NCI-H2227 (cell line): ENCODE measurements at regions not wholly inside any gene's neighbourhood (a gene's known extent, or its start where the extent isn't known, plus 50 kb on each side); places are given as distances from the start of the nearest gene placed in this dataset.
"Not testable (repeated sequence)": the region's sequence is repeated elsewhere in the genome, so short reads cannot be mapped to it uniquely, and the experiment has no call there.

Experiments
- DNase-seq: peaks from one replicate; lab custom pipeline; 2025; ENCODE audit not compliant: unreplicated experiment; lab: John Stamatoyannopoulos, UW

GRCh38 chr12:42886160-42886559, 296.6 kb upstream of the PRICKLE1 start:
- no peak for DNase-seq

DNA sequence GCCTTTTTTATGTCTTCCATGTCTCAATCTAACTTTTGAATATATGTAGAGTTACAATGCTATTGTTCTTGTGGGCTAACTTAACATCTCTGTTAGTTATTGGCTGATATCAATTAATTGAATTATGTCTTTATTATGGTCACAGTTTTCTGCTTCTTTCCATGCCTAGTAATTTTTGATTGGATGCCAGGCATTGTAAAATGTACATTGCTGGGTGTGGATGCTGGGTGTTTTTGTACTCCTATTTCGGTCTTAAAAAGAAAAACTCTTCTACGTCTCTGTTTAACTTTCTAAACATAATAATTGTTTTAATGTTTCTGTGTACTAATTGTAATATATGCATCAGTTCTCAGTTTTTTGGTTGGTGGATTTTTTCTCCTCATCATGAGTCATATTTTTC, 296.1 kb upstream of the PRICKLE1 start:
- DNase-seq: no peak

DNA sequence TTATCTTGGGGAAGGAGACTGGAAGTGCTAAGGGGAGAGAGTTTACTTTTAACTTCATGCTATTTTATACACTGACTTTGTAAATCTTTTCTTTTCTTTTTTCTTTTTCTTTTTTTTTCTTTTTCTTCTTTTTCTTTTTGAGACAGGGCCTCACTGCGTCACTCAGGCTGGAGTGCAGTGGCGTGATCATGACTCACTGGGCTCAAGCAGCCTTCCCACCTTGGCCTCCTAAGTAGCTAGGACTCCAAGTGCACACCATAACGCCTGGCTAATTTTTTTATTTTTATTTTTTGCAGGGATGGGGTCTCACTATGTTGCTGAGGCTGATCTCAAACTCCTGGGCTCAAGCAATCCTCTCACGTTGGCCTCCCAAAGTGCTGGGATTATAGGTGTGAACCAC, 294.6 kb upstream of the PRICKLE1 start:
- DNase-seq: no peak

GRCh38 chr12:42873401-42873800, 283.9 kb upstream of the PRICKLE1 start:
- DNase-seq: no peak

DNA sequence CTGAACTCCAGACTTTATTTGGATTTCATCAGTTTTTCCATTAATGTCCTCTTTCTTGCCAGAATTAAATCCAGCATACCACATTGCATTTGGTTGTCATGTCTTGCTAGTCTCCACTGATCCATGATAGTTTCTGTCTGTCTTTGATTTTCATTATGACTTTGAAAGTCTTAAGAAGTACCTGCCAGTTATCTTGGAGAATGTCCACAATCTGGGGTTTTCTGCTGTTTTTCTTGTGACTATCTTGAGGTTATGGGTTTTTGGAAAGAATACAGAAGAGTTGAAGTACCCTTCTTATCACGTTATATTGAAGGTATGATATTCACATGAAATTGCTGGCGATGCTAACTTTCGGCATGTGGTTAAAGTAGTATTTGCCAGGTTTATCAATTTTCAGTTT, 282.3 kb upstream of the PRICKLE1 start:
- no peak for DNase-seq

DNA sequence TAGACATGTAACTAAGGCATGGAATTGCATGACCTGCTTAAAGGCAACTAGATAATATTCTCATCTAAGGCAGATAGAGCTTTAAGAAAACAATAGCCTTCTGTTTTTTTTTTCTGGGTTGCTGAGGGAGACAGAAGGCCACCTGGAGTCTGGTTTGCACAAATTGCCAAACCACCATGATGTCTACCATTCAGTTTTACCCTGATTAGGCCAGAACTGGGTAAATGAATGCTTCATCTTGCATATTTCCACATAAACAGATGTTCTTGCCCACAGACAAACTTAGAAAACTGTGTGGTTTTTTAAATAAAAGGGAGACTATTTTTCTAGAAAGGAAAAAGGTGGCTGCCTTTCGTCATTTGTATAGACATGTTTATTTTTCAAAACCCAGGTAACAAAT, 278.7 kb upstream of the PRICKLE1 start:
- no peak for DNase-seq

- DNase-seq: no peak
Observed at GRCh38 chr12:42865282-42865681, 275.7 kb upstream of the PRICKLE1 start.

- DNase-seq: no peak
Observed at GRCh38 chr12:42862055-42862454, 272.5 kb upstream of the PRICKLE1 start.

DNA sequence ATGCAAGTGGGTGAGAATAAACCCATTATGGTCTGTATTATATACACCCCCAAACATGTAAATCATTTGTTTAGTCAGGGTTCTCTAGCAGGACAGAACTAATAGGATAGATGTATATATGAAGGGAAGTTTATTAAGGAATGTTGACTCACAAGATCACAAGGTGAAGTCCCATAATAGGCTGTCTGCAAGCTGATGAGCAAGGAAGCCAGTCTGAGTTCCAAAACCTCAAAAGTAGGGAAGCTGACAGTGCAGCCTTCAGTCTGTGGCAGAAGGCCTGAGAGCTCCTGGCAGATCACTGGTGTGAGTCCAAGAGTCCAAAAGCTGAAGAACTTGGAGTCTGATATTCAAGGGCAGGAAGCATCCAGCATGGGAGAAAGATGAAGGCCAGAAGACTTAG, 270.8 kb upstream of the PRICKLE1 start:
- not testable (repeated sequence) for DNase-seq

GRCh38 chr12:42859612-42860011, 270.1 kb upstream of the PRICKLE1 start:
- no peak for DNase-seq

GRCh38 chr12:42857106-42857505, 267.6 kb upstream of the PRICKLE1 start:
- no peak for DNase-seq

GRCh38 chr12:42855362-42855950, 265.9 kb upstream of the PRICKLE1 start:
- no peak for DNase-seq

DNA sequence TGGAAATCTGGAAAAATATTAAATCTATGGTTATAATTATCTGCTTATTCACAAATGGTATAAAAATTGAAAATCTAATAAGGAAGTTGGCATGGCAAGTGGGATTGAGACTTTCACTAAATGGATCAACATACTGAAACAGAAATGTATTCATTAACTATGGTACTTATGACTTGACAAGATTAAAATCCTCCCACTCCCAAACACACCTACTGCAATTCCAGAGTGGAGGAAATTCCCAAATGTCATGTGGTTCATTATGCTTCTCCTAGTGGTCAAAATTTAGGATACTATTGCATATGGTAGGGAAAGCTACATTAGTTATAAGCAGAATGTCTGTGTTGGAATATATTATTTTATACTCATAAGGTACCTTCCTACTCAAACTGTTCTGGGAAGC, 265.3 kb upstream of the PRICKLE1 start:
- DNase-seq: no peak

- no peak for DNase-seq
Observed at GRCh38 chr12:42854208-42854607, 264.7 kb upstream of the PRICKLE1 start.

DNA sequence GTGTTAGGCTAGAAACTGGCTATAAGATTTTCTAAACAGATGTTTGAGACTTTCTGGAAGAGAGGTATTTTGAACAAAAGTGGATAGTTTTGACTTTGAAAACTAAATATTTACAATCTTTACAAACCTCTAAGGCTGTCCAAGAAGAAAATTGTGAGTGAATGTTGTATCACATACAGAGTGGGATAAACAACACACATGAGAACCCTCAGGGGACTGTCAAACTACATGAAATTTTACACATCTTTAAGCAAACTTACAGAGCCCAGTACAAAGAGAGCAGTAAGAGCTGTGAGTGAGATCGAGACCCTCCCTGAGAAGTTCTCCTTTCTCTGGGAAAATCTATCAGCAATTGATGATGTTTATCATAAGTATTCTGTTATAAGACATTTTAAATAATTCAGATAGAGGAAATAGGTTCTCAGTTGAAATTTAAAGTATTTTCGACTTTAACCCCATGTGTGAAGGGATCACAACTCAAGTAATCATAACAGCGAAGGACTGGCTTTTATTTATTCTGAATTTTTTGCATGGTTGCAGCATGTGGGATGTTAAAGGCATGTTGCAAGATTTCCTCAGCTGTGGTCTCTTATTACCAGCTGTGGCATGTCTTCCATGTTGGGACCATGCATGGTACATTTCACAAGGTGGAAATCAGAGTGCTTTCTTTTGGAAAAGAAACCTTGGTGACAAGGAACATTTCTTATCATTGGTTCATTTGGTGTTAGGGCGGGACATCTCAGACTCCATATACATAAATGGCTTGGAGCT, 264.0 kb upstream of the PRICKLE1 start:
- DNase-seq: no peak

DNA sequence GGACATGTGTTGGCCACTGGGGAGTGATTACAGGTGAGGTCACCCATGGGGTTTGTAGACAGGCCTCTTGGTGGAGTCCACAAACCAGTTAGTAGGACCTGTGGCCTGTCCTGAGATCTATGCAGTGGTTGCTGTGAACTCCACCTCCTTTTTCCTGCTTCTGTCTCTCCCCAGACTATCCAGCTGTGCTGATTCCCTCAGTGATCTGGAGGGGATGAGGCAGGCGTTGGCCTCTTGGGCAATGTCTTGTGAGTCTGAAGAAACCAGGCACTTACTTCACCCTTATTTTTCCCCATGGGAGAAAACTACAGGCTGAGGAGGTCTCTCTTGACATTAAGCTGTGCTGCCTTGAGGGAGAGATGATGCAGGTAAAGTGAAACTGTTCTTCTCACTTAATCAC, 257.2 kb upstream of the PRICKLE1 start:
- no peak for DNase-seq

DNA sequence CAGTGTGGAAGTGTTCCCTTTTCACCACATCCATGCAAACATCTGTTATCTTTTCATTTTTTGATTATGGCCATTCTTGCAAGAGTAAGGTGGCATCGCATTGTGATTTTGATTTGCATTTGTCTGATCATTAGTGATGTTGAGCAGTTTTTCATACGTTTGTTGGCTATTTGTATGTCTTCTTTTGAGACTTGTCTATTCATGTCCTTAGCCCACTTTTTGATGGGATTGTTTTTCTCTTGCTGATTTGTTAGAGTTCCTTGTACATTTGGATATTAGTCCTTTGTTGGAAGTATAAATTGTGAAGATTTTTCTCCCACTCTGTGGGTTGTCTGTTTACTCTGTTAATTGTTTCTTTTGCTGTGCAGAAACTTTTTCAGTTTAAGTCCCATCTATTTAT, 244.5 kb upstream of the PRICKLE1 start:
- no peak for DNase-seq

- no peak for DNase-seq
Observed at GRCh38 chr12:42828836-42829235, 239.3 kb upstream of the PRICKLE1 start.

DNA sequence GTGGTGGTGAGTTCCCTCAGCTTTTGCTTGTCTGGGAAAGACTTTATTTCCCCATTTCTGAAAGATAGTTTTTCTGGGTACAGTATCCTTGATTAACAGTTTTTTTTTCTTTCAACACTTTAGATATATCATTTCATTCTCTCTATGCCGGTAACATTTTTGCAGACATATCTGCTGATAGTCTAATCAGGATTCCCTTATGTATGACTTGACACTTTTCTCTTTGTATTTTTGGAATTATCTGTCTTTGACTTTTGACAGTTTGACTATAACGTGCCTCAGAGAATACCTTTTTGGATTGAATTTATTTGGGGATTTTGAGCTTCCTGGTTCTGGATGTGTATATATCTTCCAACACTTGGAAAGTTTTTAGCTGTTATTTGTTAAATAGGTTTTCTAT, 234.8 kb upstream of the PRICKLE1 start:
- DNase-seq: no peak

GRCh38 chr12:42823679-42824078, 234.1 kb upstream of the PRICKLE1 start:
- no peak for DNase-seq

DNA sequence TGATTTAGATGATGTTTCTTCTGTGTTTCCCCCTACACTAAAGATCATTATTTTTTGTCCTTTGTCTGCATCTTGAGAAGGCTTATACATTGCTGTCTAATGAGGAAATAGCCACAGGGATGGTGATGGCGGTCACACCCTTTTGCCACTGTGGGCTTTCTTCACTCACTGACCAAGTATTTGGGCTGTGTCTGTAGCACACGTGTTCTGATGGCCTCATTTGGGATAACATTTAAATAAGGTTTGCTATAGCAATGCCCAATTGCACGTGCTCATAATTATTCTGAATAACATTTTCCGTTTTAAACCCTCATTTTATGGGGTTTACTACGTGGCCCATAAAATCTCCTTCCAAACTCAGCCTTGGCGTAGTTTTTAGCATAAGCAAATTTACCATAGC, 230.3 kb upstream of the PRICKLE1 start:
- no peak for DNase-seq

DNA sequence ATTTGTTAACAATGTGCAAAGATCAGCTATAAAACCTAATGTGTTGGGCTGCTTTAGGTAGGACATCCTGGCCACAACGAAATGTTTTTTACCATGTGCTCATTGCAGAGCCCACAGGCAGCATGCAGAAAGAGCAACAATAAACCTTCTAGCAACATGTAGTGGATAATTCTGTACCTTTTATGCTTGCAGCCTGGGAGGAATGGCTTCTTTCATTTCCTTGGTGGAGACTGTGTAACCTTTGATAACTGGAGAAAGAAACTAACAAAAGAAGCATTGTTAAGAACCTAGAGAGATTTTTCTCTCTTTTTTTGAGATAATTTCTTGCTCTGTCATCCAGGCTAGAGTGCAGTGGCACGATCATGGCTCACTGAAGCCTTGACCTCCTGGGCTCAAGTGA, 225.5 kb upstream of the PRICKLE1 start:
- DNase-seq: no peak

DNA sequence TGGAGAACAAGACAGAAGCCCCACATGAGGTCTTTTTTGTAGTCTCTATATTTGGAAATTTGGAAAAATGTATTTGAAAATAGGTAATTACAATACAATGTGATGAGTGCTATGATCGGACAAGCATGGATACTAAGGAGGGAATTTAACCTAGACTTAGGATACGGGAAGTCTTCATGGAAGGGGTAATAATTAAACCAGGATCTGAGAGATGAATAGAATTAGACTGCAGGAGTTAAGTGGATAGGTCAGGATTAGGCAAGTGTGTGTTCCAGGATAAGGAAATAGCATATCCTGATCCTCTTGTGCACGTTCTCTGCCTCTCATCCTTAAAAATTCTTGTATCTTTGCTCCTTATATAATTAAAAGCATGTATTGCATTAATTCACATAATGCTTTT, 223.3 kb upstream of the PRICKLE1 start:
- DNase-seq: no peak
